Right kidney (tissue), 1 donor: ENCODE measurements at regions not wholly inside any gene's neighbourhood (a gene's known extent, or its start where the extent isn't known, plus 50 kb on each side); places are given as distances from the start of the nearest gene placed in this dataset.
"Not testable (repeated sequence)": the region's sequence is repeated elsewhere in the genome, so short reads cannot be mapped to it uniquely, and the experiment has no call there.

ENCODE experiments used
- DNase-seq: peaks from one replicate; pipeline ENCODE4 v3.0.0-alpha.2; 2016

DNA sequence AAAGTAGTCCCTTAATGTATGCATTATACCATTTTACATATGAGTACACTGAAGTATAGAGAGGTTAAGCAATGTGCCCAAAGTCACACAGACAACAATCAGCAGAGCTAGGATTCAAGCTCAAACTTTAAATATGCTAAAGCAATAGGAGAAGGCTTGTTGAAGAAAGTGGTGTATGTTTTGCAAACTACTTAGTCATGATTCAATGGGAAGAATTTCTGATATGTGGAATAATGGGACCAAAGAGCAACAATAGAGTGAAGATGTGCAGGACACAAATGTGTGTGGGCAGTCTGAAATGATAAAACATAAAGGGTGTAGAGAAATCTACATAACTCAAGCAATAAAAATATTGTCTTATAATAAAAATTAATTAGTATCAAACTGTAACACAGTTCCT, 109.0 kb upstream of the ARSJ start:
- no peak for DNase-seq

DNA sequence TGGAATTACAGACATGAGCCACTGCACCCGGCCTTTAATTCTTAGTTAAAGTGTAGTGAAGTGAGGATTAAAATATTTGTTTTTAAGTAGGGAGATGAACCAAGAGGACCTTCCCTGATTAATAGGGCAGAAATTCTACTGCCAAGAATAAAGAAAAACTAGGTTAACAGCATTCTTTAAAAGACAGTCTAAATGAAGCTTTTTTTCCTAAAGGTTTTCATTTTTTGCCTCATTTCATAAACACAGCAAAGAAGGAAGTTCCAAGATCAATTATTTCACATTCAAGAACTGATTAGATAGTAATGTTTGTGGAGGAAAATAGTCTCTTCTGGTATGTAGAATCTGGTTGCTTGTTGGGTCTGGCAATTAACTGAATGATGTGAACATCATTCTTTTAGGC, 112.1 kb upstream of the ARSJ start:
- DNase-seq, result no peak

DNA sequence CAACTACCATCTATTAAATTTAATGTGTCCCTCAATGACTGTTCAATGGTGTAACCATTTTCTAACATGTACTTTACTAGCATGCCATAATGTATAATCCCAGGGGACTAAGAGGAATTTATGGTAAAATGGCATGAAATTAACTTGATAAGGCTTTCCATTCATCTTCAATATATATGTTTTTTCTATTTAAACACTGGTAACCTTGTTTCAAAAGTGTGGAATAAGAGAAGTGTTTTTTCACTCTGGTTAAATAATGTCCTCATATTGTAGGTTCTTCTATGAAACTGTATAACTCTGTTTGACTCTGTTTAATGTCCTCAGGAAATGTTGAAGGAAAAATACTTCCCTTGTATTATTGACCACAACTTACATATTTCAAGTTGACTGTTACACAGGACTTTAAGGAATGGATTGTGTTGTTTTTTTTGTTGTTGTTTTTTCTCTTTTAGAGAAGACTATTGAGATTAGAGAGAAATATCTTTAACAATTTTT, 113.8 kb upstream of the ARSJ start:
- no peak for DNase-seq

DNA sequence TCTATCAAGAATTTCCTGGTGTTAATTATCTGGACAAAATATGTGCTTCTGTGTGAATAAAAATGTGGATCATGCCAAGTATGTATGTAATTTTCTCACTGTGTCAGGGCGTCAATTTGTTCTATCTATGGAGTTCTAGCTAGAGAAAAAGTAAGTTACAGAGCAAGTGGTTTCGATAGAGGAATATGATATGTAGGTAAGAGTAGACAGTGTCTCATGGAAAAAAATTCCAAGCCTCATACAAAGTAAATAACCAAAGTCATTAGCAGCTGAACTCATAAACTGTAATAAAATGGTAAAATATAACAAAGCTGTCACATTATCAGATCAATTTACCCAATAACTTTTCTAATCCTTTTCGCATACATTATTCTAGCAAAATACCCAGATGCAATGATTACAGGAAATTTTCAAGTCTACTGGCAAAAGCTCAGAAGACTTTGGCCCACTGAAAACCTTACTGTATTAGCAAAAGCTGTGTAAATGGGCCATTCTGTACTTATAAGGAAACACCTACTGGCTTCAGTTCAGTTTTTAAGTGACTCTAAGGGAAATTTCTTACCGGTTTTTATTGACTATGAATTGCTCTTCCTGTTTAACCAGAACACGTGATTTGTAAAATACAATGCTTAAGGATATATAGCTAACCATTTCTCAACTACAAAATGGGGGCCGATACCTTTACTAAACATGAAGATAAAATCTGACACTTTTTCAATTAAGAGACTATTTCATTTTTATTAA, 121.0 kb upstream of the ARSJ start:
- DNase-seq, result no peak

DNA sequence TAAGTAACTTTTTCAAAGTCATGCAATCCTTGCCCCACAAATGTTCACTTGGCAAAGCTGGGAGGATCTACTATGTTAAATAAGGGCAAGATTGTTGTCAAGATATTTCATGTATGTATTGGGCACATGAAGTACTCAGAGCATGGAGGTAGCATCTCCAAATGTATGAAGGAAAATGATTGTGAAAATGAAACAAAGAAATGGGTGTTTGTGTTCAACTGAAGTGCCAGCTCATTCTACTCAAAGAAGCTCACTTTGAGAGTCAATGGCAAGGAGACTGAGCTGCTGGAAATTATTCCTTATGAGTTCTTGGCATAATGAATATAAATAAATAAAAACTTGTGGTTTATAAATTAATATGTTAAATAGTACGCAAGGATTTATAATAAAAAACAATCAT, 124.5 kb upstream of the ARSJ start:
- DNase-seq, result no peak

DNA sequence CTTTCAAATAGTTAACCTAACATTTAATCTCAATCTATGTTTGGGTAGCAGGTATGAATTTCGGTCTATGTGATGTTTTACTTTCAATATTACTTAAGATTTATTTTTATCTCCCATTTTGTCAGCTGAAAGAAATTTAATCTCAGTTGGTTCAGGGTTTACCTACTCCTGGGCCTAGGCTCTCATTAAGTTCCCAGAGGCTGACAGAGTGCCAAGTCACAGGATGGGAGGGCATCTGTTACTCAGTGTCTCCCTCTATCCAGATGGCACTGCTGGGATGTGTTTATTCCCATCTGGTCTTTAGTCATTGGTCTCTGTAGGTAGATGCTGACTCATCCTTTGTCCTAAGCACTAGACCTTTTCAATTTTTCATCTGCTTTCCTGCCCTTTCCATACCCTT, 129.4 kb upstream of the ARSJ start:
- DNase-seq, result no peak

DNA sequence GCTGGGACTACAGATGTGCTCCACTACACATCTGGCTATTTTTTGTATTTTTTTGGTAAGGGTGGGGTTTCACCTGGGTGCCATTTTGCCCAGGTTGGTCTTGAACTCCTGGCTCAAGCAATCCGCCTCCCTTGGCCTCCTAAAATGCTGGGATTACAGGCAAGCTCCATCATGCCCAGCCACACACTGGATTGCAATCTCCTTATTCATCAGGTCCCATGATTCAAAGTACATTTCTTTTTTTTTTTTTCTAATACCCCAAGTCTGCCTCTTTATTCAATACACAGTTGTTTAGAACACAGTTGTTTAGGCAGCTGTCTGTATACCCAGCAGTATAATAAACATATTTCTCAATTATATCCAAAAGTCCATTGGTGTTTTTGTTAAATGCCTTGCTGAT, 130.3 kb upstream of the ARSJ start:
- DNase-seq, result no peak

DNA sequence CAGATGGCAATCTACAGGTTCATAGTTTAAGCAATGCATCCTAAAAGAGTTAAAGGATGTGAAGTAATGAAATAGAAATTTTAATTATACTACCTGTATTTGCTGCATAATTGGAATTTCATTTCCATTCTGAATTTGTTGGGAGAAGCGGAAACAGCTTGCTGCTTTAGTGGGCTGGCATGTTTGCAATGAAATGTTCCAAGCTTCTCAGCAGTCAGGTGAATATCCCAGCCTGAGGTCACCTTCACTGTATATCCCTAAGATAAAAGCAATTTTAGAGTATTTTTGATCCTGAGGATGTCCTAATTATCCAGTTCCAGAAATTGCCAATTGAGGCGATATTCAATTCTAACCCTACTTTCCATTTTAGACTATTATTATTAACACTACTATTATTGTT, 136.1 kb upstream of the ARSJ start:
- no peak for DNase-seq

DNA sequence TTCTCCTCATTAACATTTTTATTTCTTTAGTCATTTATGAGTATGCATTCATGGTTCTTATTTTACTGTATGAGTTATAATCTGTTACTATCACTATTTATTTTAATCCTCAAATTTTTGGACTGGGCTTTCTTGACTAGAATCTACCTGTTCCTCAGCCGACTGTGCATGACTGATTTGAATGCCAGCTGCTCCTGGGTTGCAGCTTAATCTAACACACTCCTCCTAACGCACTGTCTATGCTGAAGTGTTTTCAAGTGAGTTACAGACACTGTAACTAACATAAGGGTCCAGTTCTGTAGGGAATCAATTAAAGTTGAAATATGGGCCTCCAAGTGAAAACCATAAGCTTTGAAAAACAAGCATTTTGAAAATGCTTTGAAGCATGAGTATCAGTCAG, 137.4 kb upstream of the ARSJ start:
- no peak for DNase-seq

DNA sequence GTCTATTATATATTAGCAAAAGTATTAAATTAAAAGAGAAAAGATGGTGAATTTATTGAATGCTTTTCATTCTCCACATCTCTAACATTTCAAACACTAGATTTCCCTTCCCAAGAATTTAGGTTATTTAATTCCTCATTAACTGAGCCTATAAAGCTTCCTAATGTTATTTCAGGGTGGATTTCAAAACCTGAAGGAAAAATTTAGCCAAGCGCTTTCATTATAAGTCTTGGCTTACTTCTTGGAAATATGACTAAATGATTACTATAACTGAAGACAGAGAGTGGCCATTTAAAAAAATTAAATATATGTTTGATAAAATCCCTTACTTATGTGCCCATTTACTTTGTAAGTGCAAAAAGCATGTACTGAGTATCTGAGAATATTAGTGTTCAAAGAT, 141.8 kb upstream of the ARSJ start:
- DNase-seq, result no peak

DNA sequence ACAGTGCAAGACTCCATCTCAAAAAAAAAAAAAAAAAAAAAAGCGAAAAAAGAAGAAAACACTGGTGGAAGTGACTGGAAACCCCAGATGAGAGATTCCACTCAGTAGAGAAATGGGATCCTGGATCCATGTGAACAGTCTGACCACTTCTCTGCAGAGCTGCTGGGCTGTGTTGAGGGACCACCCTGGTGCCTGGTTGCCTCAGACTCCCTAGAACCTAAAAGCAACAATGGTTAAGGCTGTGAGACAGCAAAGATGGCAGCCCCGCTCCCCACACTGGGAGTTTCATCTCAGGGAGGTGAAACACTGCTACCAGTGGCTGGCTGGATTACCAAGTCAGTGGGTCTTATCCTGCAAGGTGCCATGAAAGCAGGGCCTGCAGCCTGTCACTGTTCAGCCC, 152.8 kb upstream of the ARSJ start:
- no peak for DNase-seq

DNA sequence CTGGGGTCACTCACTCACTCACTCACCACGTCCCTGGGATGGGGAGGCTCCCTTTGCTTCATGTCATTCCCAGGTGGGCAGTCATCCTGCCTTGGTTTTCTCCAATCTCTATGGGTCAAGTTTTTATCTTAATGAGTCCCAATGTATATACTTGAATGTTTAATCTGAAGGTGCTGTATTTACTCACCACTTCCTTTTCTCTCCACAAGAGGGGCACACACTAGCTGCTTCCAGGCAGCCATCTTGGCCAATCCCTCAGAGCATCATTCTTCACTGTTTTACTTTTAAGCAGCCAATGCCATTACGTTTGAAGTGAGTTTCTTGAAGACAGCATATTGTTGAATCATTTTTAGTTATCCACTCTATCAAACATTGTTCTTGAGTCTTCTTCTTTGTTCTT, 153.4 kb upstream of the ARSJ start:
- no peak for DNase-seq

DNA sequence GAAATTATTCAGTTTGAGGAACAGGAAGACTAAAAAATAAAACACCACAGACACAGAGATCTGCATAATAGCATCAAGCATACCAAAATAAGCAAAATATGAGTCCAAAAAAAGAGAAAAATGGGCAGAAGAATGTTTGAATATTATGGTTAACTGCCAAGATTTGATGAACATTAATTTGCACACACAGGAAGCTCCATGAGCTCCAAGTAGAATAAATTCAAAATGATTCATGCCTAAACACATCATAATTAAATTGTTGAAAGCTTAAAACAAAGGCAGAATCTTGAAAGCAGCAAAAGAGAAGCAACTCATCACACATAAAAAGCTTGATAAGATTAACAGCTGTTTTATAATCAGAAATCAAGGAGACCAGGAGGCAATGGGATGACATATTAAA, 156.6 kb upstream of the ARSJ start:
- no peak for DNase-seq

DNA sequence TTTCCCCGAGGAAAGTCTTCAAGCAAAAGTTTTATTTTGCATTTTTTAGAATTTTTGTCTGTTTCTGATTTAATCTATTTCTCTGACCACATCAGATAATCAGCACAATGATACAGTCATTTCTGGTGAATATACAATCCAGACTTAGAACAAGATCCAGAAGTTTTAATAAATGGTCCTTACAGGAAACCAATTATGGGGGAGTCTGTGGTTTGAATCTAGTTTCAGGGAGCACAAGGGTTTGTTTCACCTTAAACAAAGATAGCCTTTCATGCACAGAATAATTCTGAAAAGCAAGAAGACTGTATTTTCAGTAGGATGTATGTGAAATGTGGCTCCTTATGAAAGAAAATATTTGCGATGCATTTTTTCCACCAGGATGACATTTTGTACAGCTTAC, 158.5 kb upstream of the ARSJ start:
- DNase-seq, result no peak

DNA sequence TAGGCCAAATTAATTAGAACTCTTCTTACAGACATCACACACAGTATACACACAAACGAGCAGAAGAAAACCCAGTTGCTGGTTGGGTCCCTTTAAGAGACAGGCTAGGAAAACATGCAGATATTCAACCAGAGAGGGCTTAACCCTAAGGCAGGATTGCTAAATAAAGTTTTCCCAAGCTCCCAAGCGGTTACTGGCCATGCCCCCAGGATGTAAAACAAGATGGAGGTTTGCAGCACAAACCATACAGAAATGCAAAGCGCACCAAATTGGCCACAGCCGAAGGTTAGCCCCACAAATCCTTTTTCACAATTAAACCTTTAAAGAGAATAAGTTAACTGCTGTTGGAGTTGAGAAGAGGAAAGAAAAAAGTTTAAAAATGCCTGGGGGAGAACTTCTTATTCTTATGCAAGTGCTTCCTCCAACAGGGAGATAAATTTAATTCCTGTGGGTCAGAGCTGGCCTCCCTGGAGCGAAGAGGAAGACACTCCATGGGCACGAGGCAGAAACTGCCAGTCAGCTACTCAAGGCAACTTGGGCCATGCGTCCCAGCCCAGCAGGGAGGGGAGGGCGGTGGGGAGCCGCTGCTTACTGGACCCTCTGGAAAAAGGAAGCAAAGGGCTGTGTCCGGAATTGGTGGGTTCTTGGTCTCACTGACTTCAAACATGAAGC, 167.6 kb upstream of the ARSJ start:
- no peak for DNase-seq

DNA sequence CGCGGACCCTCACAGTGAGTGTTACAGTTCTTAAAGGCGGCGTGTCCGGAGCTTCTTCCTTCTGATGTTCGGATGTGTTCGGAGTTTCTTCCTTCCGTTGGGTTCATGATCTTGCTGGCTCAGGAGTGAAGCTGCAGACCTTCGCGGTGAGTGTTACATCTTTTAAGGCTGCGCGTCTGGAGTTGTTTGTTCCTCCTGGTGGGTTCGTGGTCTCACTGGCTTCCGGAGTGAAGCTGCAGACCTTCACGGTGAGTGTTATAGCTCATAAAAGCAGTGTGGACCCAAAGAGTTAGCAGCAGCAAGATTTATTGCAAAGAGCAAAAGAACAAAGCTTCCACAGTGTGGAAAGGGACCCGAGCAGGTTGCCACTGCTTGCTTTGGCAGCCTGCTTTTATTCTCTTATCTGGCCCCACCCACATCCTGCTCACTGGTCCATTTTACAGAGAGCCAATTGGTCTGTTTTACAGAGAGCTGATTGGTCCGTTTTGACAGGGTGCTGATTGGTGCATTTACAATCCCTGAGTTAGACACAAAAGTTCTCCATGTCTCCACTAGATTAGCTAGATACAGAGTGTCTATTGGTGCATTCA, 168.3 kb upstream of the ARSJ start:
- not testable (repeated sequence) for DNase-seq

DNA sequence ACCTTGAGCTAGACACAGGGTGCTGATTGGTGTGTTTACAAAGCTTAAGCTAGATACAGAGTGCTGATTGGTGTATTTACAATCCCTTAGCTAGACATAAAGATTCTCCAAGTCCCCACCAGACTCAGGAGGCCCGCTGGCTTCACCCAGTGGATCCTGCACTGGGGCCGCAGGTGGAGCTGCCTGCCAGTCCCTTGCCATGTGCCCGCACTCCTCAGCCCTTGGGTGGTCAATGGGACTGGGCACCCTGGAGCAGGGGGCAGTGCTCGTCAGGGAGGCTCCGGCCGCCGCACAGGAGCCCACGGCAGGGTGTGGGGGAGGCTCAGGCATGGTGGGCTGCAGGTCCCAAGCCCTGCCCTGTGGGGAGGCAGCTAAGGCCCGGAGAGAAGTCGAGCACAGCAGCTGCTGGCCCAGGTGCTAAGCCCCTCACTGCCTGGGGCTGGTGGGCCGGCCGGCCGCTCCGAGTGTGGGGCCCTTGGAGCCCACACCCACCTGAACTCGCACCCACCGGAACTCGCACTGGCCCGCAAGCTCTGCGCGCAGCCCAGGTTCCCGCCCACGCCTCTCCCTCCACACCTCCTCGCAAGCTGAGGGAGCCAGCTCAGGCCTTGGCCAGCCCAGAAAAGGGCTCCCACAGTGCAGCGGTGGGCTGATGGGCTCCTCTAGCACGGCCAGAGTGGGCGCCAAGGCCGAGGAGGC, 169.1 kb upstream of the ARSJ start:
- DNase-seq, result not testable (repeated sequence)

DNA sequence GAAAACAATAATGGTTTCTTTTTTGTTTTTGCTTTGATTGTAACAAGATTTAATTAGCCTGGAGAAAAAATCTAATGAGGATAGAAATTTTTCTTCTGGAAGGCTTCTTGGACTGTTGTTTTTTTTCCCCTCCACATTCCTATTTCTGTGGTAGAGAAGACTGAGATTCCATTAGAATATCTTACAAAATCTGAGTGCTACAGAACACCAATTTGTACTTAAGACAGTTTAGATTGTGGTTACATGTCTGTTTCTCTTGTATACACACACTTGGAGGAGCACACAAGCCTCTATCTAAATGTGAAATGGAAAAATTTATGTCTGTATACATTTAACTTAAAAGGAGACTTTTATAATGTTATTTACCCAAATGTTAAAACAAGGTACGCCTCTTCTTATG, 176.9 kb upstream of the ARSJ start:
- no peak for DNase-seq

DNA sequence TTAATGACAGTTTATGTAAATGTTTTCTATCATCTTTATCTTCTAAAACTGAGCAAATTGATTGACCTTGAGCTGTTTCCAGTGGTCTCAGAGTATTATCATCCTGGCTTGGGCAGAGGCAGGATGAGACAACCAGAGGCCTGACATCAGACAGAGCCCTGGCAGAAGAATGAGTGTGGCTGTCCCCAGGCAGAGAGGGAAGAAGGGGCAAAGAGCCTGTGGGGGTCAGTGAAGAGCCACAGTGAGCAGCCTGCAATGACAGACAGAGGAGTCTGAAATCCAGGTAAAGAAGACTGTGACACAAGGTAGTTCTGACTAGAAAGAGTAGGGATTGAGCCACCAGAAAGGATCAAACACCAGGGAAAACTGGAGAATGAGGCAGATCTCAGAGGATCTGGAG, 182.4 kb upstream of the ARSJ start:
- no peak for DNase-seq

DNA sequence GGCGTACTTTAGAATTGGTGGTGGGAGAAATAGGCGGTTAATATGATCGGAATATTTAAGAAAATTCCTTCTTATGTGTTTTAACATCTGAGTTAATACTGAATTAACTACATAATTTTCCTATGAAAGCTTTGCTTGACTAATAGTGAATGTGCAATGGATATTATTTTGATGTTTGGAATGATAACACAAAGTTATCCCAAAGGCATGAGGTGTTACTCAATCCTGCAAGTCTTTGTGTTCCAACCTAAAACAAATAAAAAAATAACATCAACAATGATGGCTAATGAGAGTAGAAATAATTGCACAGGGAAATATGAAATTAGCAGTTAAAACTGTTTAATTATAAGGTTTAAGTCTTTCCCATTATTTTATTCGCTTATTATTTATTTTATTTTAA, 183.6 kb upstream of the ARSJ start:
- no peak for DNase-seq

DNA sequence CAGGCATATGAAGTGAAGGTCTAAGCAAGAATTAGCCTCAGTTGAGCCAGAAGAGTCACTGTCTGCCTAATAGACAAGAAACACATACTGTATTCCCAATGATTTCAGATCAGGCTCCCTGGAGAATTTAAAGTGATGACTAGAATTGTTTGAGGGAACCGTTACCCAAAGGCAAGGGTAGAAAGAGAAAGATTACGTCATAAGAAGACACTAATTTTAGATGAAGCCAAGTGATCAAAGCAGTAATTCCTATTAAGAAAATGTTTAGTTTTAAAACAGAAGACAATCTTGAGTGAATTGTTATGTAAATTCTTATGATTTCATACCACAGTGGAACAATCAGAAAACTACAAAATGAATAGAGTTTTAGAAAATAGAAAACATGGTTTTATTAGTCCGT, 194.5 kb upstream of the ARSJ start:
- DNase-seq, result no peak

DNA sequence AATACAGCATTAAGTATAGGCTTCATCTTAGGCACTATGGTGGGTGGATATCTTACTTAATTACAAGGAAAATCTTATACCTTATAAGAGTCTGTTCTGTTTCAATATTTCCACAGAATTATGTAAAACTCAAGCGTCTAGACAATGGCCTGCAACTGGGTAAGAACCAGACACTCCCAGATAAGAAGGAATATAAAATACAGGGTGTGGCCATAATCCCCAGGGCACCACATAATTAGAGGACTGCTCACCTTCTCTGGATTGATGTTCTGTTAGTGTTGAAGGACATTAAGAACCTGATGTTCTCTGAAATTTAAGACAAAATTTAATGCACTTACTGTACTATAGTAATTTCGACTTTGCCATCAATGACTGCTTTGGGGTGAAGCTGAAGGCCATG, 198.2 kb upstream of the ARSJ start:
- no peak for DNase-seq

DNA sequence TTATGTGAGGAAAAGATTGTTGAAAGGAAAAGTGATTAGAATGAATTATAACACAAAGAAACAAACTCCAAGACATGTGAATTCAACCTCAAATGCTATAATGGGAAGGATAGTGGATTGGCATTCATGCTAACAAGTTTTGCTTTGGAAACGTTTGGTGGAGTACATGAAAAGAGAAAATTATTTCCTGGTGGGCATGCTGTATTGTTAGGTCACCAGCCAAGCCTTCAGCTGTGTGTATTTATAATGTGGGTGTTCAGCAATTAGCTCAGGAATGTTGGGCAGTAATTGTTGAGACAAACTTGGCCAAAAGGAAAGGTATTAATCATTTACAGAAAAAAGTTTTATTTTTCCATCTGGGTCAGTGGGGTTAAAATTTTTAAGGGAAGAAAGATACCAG, 198.9 kb upstream of the ARSJ start:
- DNase-seq, result no peak
